ENCODE measurements at regions not wholly inside any gene's neighbourhood (a gene's known extent, or its start where the extent isn't known, plus 50 kb on each side); places are given as distances from the start of the nearest gene placed in this dataset.
A peak's percentile ranks its signal among the peaks of the same experiment; 100 is the strongest.

- no peak overlapping the region for H3K4me3 ChIP-seq (ENCODE audit: low read depth in 2 of 2, low read length in 1 of 2)
- WGBS (ENCODE audit: low lambda C conversion rate) = 12% methylated on average over 3 of the region's 3 CpGs
- no peaks in the 10 kb centered on the region for H4K20me1 ChIP-seq (ENCODE audit: insufficient read depth)
- no peaks in the 10 kb centered on the region for H3K9me3 ChIP-seq
- H3K9me2 ChIP-seq = no peaks in the 10 kb centered on the region
- no peaks in the 10 kb centered on the region for H3K79me2 ChIP-seq (ENCODE audit: insufficient read depth)
- ChIA-PET POLR2A (no interaction called here), CTCF (no interaction called here)
- no peak overlapping the region for H3K27ac ChIP-seq (ENCODE audit: low read depth in 2 of 2, low read length in 1 of 2)
- H3K27me3 ChIP-seq (ENCODE audit: insufficient read depth) = no peaks in the 10 kb centered on the region
- no peak for DNase-seq
- no peaks in the 10 kb centered on the region for H3K4me1 ChIP-seq (ENCODE audit: control insufficient read depth in 1 of 2, insufficient read depth in 2 of 2, low read depth in 1 of 2, low read length in 1 of 2)
- H2AFZ ChIP-seq (ENCODE audit: low read depth) = no peak overlapping the region
- H3K4me2 ChIP-seq = no peak overlapping the region
- peaks cover 10% of the 10 kb centered on the region for H3F3A ChIP-seq (replicated peaks; ENCODE audit: insufficient read depth)
- H3K9ac ChIP-seq = no peak overlapping the region
- TF ChIP-seq RXRA (IDR thresholded peaks at IDR 0.05; ENCODE audit: borderline replicate concordance, low read depth) = no peak
- TF ChIP-seq, protein P1, sequence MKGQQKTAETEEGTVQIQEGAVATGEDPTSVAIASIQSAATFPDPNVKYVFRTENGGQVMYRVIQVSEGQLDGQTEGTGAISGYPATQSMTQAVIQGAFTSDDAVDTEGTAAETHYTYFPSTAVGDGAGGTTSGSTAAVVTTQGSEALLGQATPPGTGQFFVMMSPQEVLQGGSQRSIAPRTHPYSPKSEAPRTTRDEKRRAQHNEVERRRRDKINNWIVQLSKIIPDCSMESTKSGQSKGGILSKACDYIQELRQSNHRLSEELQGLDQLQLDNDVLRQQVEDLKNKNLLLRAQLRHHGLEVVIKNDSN (IDR thresholded peaks at IDR 0.05; ENCODE audit: borderline replicate concordance, low read depth) = no peak
- TF ChIP-seq RAD21 (IDR thresholded peaks at IDR 0.05; ENCODE audit: low read length) = no peak
- TF ChIP-seq GABPA (IDR thresholded peaks at IDR 0.05; ENCODE audit: low read depth) = no peak
- TF ChIP-seq CHD2 (IDR thresholded peaks at IDR 0.05; ENCODE audit: low read length, partially characterized antibody) = no peak
- no peak for TF ChIP-seq EP300 (IDR thresholded peaks at IDR 0.05; ENCODE audit: borderline replicate concordance in 1 of 2, low read depth in 1 of 2, low read length in 1 of 2)
- TF ChIP-seq SIN3A (IDR thresholded peaks at IDR 0.05; ENCODE audit: borderline replicate concordance, low read depth, low read length) = no peak
- no peak for TF ChIP-seq RFX5 (IDR thresholded peaks at IDR 0.05; ENCODE audit: low read length)
- no peak for TF ChIP-seq ELF1 (IDR thresholded peaks at IDR 0.05)
- no peak for TF ChIP-seq TAF1 (IDR thresholded peaks at IDR 0.05; ENCODE audit: borderline replicate concordance, low read depth, low read length)
- no peak for TF ChIP-seq CTCF (IDR thresholded peaks at IDR 0.05)
- TF ChIP-seq POLR2AphosphoS5 (IDR thresholded peaks at IDR 0.05; ENCODE audit: low read depth, low read length) = no peak
- no peak for TF ChIP-seq EZH2phosphoT487 (IDR thresholded peaks at IDR 0.05; ENCODE audit: borderline replicate concordance, low read depth)
- TF ChIP-seq TCF12 (IDR thresholded peaks at IDR 0.05) = no peak
- no peaks in the 10 kb centered on the region for H3K36me3 ChIP-seq (replicated peaks in 1 of 2; ENCODE audit: control insufficient read depth in 1 of 2, insufficient read depth in 2 of 2, low read length in 1 of 2)
These were observed 642.1 kb downstream of the NOVA1 start for GRCh38 chr14:25955772-25956171.

GRCh38 chr14:25953532-25954139 lies 644.2 kb downstream of the NOVA1 start:
- Histone ChIP-seq H3K4me1 (ENCODE audit: control insufficient read depth in 1 of 2, insufficient read depth in 2 of 2, low read depth in 1 of 2, low read length in 1 of 2) (no peaks in the 10 kb centered on the region), H3K79me2 (ENCODE audit: insufficient read depth) (no peaks in the 10 kb centered on the region), H3F3A (replicated peaks; ENCODE audit: insufficient read depth) (peaks cover 10% of the 10 kb centered on the region), H3K9ac (no peak overlapping the region), H3K36me3 (replicated peaks in 1 of 2; ENCODE audit: control insufficient read depth in 1 of 2, insufficient read depth in 2 of 2, low read length in 1 of 2) (no peaks in the 10 kb centered on the region), H3K27me3 (ENCODE audit: insufficient read depth) (no peaks in the 10 kb centered on the region), H4K20me1 (ENCODE audit: insufficient read depth) (no peaks in the 10 kb centered on the region), H3K4me2 (peak overlapping the region; percentile 54), H3K9me2 (no peaks in the 10 kb centered on the region), H3K27ac (ENCODE audit: low read depth in 2 of 2, low read length in 1 of 2) (peak overlapping the region in 1 of 2 experiments; percentile 66; a peak in 2 of 4 replicates), H2AFZ (ENCODE audit: low read depth) (peak overlapping the region; percentile 85), H3K4me3 (ENCODE audit: low read depth in 2 of 2, low read length in 1 of 2) (peak overlapping the region in 1 of 2 experiments; percentile 46; a peak in 2 of 4 replicates), H3K9me3 (no peaks in the 10 kb centered on the region)
- WGBS (ENCODE audit: low lambda C conversion rate) = 2% methylated on average over 5 of the region's 5 CpGs
- TF ChIP-seq FOXM1 (IDR thresholded peaks at IDR 0.05; ENCODE audit: low read depth) = no peak
- peak; percentile 9; the same call in 1 of the 2 replicates for TF ChIP-seq FOSL2 (IDR thresholded peaks at IDR 0.05; ENCODE audit: borderline replicate concordance, low read depth)
- TF ChIP-seq NFIC (IDR thresholded peaks at IDR 0.05; ENCODE audit: borderline replicate concordance) = peak; percentile 31; the same call in 1 of the 2 replicates
- no peak for TF ChIP-seq JUND (IDR thresholded peaks at IDR 0.05)
- DNase-seq = no peak
- ChIA-PET CTCF (no interaction called here), POLR2A (no interaction called here)

Data from SK-N-SH (cell line).